GM18868 (cell line): ENCODE measurements at regions not wholly inside any gene's neighbourhood (a gene's known extent, or its start where the extent isn't known, plus 50 kb on each side); places are given as distances from the start of the nearest gene placed in this dataset.

ENCODE experiments used
- ATAC-seq: cut with Tn5 transposase; IDR thresholded peaks from one replicate; pipeline ENCODE4 v1.9.1; 2021; ENCODE audit warnings: mild to moderate bottlenecking, moderate library complexity; ENCODE audit not compliant: unreplicated experiment

DNA sequence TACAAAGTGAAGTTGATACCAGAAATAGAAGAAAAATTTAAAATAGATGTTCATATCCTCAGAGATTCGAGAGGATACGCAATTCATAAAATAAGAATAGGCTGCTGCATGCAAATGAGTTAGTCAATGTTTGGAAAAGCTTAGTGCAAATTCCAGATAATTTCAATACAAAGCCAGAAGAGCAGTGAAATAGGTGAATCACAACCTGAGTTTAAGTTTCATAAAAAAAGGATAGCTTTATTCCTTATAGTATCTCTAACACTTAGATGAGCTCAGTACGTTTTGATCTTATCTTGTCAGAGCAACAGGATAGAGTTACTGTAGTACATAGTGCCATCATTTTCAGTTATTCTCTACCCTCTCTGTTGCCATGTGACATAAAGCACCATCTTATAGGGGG lies 653.4 kb upstream of the ZNF608 start:
- ATAC-seq, result no peak

GRCh38 chr5:125401724-125402622 lies 655.5 kb upstream of the ZNF608 start:
- ATAC-seq, result no peak

- ATAC-seq, result no peak
These were observed 656.3 kb upstream of the ZNF608 start for GRCh38 chr5:125402787-125403186.

- no peak for ATAC-seq
These were observed 657.6 kb upstream of the ZNF608 start for GRCh38 chr5:125404056-125404455.

GRCh38 chr5:125408448-125409233 lies 662.2 kb upstream of the ZNF608 start:
- ATAC-seq, result peak; percentile 30

GRCh38 chr5:125409234-125409860 lies 662.9 kb upstream of the ZNF608 start:
- ATAC-seq, result no peak

DNA sequence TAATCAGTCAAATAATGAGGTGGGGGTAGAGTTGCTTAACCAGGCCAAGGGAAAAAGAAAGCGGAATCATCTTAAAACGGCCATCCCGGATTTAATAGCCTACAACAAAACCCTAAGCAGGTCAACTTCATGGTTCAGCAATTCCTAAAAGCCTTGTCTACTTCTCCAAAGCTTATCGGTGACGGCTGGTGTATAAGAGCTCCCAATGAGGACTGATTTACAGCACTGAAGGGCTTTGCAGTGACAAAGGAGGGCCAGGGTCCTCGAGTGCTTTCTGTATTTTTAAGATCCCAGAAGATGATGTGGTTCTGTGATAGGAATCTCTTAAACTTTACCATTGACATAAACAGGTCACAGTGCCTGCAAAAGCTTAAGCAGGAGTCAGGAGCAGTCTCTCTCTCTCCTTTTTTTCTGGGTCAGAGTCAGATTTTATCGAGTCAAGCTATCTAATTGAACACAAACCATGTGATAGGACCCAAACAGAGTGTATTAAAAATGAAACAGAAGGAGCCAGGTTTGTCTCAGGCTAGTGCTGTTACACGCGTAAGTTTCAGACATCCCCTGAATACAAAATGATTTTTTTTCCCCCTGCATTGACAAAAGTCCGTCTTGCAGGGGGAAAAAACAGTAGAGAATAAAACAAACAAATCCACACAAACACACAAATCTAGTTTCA lies 663.6 kb upstream of the ZNF608 start:
- no peak for ATAC-seq

GRCh38 chr5:125410537-125411070 lies 664.2 kb upstream of the ZNF608 start:
- no peak for ATAC-seq

GRCh38 chr5:125411071-125411743 lies 664.8 kb upstream of the ZNF608 start:
- ATAC-seq, result peak; percentile 40

GRCh38 chr5:125411744-125412560 lies 665.5 kb upstream of the ZNF608 start:
- ATAC-seq, result peak; percentile 60

DNA sequence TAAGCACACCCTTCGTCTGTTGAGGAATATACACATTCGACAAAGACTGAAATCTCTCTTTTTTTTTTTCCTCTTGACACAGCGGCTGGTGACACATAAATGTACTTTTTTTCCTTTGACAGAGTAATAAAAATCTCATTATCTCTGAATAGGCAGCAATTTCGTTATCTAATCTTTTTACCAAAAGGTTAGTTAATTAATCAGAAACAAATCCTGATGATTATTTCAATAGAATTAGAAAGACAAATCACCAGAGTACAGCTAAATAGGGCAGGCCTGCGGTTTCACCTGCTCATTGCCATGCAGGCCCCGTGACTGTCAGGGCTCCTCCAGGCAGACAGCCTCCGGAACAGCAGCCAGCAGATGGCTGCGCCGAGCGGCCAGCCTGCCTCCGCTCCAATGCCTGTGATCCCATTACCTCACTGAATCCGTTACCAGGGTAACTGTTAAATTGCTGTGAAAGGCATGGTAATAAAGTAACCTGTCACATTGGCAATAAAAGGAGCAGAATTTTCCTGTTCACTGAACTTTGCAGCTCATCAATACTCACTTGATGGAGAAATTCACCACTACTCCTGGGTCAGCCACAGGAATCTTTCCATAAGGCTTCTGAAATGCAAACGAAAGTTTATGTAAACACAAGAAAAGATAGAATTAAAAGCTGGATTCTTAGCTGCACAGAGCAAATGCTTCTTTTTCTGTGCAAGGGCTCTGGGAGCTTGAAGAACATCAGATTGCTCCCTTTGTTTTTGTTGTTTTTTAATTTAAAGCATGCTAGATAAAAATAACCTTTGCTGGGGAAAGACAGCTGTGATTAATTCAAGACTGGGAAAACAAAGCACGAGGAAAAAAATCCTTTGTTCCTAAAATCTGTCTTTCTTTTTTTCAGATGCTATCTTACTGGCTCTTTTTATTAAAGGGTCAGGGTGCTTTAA lies 666.4 kb upstream of the ZNF608 start:
- ATAC-seq, result peak; percentile 58

DNA sequence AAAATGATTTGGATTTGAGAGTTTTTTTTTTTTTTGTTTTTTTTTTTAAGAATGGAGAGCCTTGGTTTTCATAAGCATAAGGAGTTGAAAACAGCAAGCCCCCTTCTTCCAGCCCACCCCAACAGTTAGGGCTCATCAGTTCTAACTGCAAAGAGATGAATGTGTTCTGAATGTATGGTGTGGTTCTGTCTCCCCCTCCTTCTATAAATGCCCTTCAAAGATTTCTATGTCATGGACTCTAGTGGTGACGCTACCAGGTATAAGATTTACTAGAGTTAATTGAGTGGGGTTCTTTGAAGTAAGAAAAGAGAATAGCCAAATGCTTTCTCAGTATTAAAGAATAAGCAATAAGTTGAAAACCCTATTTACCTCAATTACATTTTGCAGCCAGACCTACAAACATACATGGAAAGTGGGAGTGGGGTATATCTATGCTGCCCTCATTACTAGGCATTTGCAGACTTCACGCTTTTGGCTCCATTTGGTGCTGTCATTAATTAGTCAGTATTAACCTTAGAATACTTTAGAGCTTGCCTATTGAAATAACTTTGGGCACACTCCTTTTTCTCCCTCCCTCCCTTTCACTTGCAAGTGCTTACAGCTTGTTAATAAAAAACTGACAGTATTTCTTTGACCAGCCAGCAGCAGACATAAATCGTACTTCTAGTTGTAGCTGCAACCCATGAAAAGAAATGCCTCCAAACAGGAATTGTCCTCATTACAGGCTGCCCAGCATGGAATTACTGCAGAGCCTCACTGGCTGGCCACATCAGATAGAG lies 667.2 kb upstream of the ZNF608 start:
- no peak for ATAC-seq

DNA sequence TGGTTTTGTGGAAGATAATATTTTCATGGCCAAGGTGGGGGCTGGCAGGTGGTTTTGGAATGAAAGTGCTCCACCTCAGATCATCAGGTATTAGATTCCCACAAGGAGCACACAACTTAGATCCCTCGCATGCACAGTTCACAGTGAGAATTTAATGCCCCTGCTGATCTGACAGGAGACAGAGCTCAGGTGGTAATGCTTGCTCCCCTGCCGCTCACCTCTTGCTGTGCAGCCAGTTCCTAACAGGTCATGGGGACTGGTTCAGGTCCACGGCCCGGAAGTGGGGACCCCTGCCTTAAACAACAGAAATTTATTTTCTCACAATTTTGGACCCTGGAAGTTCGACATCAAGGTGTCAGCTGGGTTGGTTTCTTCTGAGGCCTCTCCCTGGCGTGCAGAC lies 668.7 kb upstream of the ZNF608 start:
- ATAC-seq, result no peak

- no peak for ATAC-seq
These were observed 669.6 kb upstream of the ZNF608 start for GRCh38 chr5:125416055-125416454.

- ATAC-seq, result no peak
These were observed 674.6 kb upstream of the ZNF608 start for GRCh38 chr5:125421006-125421405.

GRCh38 chr5:125422342-125422741 lies 675.9 kb upstream of the ZNF608 start:
- no peak for ATAC-seq

GRCh38 chr5:125424402-125425141 lies 678.1 kb upstream of the ZNF608 start:
- no peak for ATAC-seq
